HCT116 (cell line): ENCODE measurements at regions not wholly inside any gene's neighbourhood (a gene's known extent, or its start where the extent isn't known, plus 50 kb on each side); places are given as distances from the start of the nearest gene placed in this dataset.

Experiments used
- ATAC-seq: fragments of 200-7000 bp; cut with Tn5 transposase; 2 replicates; pipeline ENCODE4 v1.9.1; 2020; ENCODE audit warnings: mild to moderate bottlenecking, moderate library complexity
- BruUV-seq: library from RNA; stranded (reverse); fragments of 400-500 nt; replicated peaks from 2 replicates; lab custom pipeline; 2021; lab: Mats Ljungman, UMichigan
- CTCF ChIA-PET: fragments of 300-600 bp; sonication (Branson Sonifier 250); formaldehyde crosslinking; loops from one replicate; lab custom pipeline; 2021; ENCODE audit warnings: antibody characterized with exemption; lab: Charles Lee
- POLR2A ChIA-PET: fragments of 300-600, 350-600 bp; sonication (Branson Sonifier 250); formaldehyde crosslinking; loops from one replicate; lab custom pipeline; 2021; ENCODE audit warnings: antibody characterized with exemption; lab: Charles Lee
- RAD21 ChIA-PET, 2 experiments: fragments of 300-600 bp; sonication (Branson Sonifier 250); formaldehyde crosslinking; loops; one replicate each; lab custom pipeline; 2023; ENCODE audit warnings: low total read pairs in 2 of 2; ENCODE audit not compliant: uncharacterized antibody in 2 of 2, unreplicated experiment in 2 of 2, low non-redundant PET in 1 of 2; lab: Charles Lee
- DNase-seq: peaks from one replicate; pipeline ENCODE4 v3.0.0-alpha.2; 2010; ENCODE audit warnings: low read depth, low spot score
- H2AFZ ChIP-seq: fragments of 200-600 bp; shearing (Covaris generic), sonication (generic); 2 replicates; pipeline ENCODE4 v1.6.1; 2017; ENCODE audit warnings: low read depth, mixed run types, mixed read lengths, antibody characterized with exemption, low read length; ENCODE audit not compliant: poor library complexity, severe bottlenecking
- H3K27ac ChIP-seq: 2 replicates; pipeline ENCODE4 v1.5.1; 2012; ENCODE audit warnings: low read depth, low read length
- H3K27me3 ChIP-seq: fragments of 200-600 bp; sonication (generic); 2 replicates; pipeline ENCODE4 v1.6.1; 2016; ENCODE audit warnings: mixed run types, low read length, mixed read lengths; ENCODE audit not compliant: insufficient read depth
- H3K36me3 ChIP-seq, 2 experiments: fragments of 200-500 bp in 1 of 2; fragments of 200-600 bp in 1 of 2; sonication (Bioruptor generic) in 1 of 2; sonication (generic) in 1 of 2; 2 replicates each; pipeline versions ENCODE4 v1.5.1 to v1.6.1; 2014 to 2016; ENCODE audit warnings: low read length in 2 of 2, inconsistent platforms in 1 of 2, mixed read lengths in 1 of 2, mixed run types in 1 of 2; ENCODE audit not compliant: insufficient read depth in 2 of 2, control insufficient read depth in 1 of 2
- H3K4me1 ChIP-seq, 2 experiments: fragments of 200-600 bp in 1 of 2; sonication (generic) in 1 of 2; 2 replicates each; pipeline versions ENCODE4 v1.5.1 to v1.6.1; 2012 to 2017; ENCODE audit warnings: low read length in 2 of 2, inconsistent platforms in 1 of 2, mild to moderate bottlenecking in 1 of 2, mixed read lengths in 1 of 2, mixed run types in 1 of 2, moderate library complexity in 1 of 2; ENCODE audit not compliant: insufficient read depth in 2 of 2, control insufficient read depth in 1 of 2
- H3K4me2 ChIP-seq: fragments of 200-600 bp; sonication (generic); 2 replicates; pipeline ENCODE4 v1.6.1; 2017; ENCODE audit warnings: mixed run types, low read length, mixed read lengths
- H3K4me3 ChIP-seq, 2 experiments: fragments of 200-600 bp in 1 of 2; sonication (generic) in 1 of 2; replicated peaks in 1 of 2; 2 replicates each; pipeline ENCODE4 v1.5.1; 2011 to 2016; ENCODE audit warnings: low read length in 2 of 2, control low read depth in 1 of 2, low read depth in 1 of 2, mild to moderate bottlenecking in 1 of 2, mixed read lengths in 1 of 2, mixed run types in 1 of 2
- H3K79me2 ChIP-seq: fragments of 200-600 bp; sonication (generic); 2 replicates; pipeline ENCODE4 v1.6.1; 2017; ENCODE audit warnings: mild to moderate bottlenecking, mixed run types, low read length, moderate library complexity, mixed read lengths; ENCODE audit not compliant: insufficient read depth
- H3K9ac ChIP-seq: fragments of 200-600 bp; sonication (generic); 2 replicates; pipeline ENCODE4 v1.6.1; 2016; ENCODE audit warnings: low read length, mixed read lengths
- H3K9me2 ChIP-seq: fragments of 200-600 bp; sonication (generic), shearing (Covaris generic); 2 replicates; pipeline ENCODE4 v1.6.1; 2017; ENCODE audit warnings: mixed run types, mild to moderate bottlenecking, moderate library complexity; ENCODE audit not compliant: insufficient read depth
- H3K9me3 ChIP-seq, 2 experiments: fragments of 200-500 bp in 1 of 2; fragments of 200-600 bp in 1 of 2; sonication (Bioruptor generic) in 1 of 2; sonication (generic) in 1 of 2; 2 replicates each; pipeline ENCODE4 v1.6.1; 2014 to 2017; ENCODE audit warnings: low read length in 2 of 2, mixed read lengths in 2 of 2, inconsistent platforms in 1 of 2, low read depth in 1 of 2, mild to moderate bottlenecking in 1 of 2, mixed run types in 1 of 2, moderate library complexity in 1 of 2; ENCODE audit not compliant: control insufficient read depth in 1 of 2, insufficient read depth in 1 of 2
- H4K20me1 ChIP-seq: fragments of 200-600 bp; sonication (generic), shearing (Covaris generic); 2 replicates; pipeline ENCODE4 v1.6.1; 2017; ENCODE audit warnings: mixed run types, mild to moderate bottlenecking, moderate library complexity; ENCODE audit not compliant: insufficient read depth
- CTCF ChIP-seq, 3 experiments: fragments of 200-600 bp in 1 of 3; sonication (generic) in 1 of 3; IDR thresholded peaks in 2 of 3; conservative IDR thresholded peaks in 1 of 3; 2 replicates each; pipeline ENCODE4 v1.5.1; 2012 to 2017; ENCODE audit warnings: low read depth in 2 of 3, low read length in 2 of 3, antibody characterized with exemption in 1 of 3, borderline replicate concordance in 1 of 3, control low read depth in 1 of 3, mild to moderate bottlenecking in 1 of 3, mixed read lengths in 1 of 3, mixed run types in 1 of 3, moderate library complexity in 1 of 3; ENCODE audit not compliant: insufficient read depth in 1 of 3
- EGR1 ChIP-seq: IDR thresholded peaks from 2 replicates; pipeline ENCODE4 v1.6.1; 2012; ENCODE audit warnings: low read depth
- ELF1 ChIP-seq: IDR thresholded peaks from 2 replicates; pipeline ENCODE4 v1.6.1; 2012; ENCODE audit warnings: low read depth, borderline replicate concordance
- MAX ChIP-seq: IDR thresholded peaks from 2 replicates; pipeline ENCODE4 v1.6.1; 2012
- RAD21 ChIP-seq: IDR thresholded peaks from 2 replicates; pipeline ENCODE4 v1.6.1; 2012; ENCODE audit warnings: low read depth, mild to moderate bottlenecking
- REST ChIP-seq: IDR thresholded peaks from 2 replicates; pipeline ENCODE4 v1.6.1; 2012; ENCODE audit warnings: low read depth
- SP1 ChIP-seq: IDR thresholded peaks from 2 replicates; pipeline ENCODE4 v1.6.1; 2012; ENCODE audit warnings: low read depth
- SRF ChIP-seq: IDR thresholded peaks from 2 replicates; pipeline ENCODE4 v1.6.1; 2012; ENCODE audit warnings: low read depth
- TCF7L2 ChIP-seq: IDR thresholded peaks from 2 replicates; pipeline ENCODE4 v1.7.0; 2011; ENCODE audit warnings: borderline replicate concordance, inconsistent platforms; ENCODE audit not compliant: insufficient read depth, insufficient read length; ENCODE audit errors: extremely low read depth
- YY1 ChIP-seq: IDR thresholded peaks from 2 replicates; pipeline ENCODE4 v1.6.1; 2011; ENCODE audit warnings: low read length, low read depth, moderate library complexity, mild to moderate bottlenecking; ENCODE audit not compliant: insufficient replicate concordance; ENCODE audit errors: extremely low read depth
- intact Hi-C: fragments of 100-400 bp; cut with micrococcal nuclease; formaldehyde crosslinking; loops from 2 replicates; pipeline ENCODE4 v1.10.0; 2022

GRCh38 chr16:20137909-20138308 is 64.2 kb upstream of the GPR139 start:
- intact Hi-C loops = no loop called here
- DNase-seq (no peak), ATAC-seq (no peak)
- Histone ChIP-seq H3K9me2 (no peaks in the 10 kb centered on the region), H3K79me2 (no peaks in the 10 kb centered on the region), H2AFZ (no peak overlapping the region), H4K20me1 (no peaks in the 10 kb centered on the region), H3K27me3 (peaks cover 33% of the 10 kb centered on the region), H3K36me3 (no peaks in the 10 kb centered on the region), H3K9me3 (no peaks in the 10 kb centered on the region), H3K27ac (no peak overlapping the region), H3K4me3 (no peak overlapping the region)
- BruUV-seq = no TSS peak
- TF ChIP-seq ELF1 (no peak), REST (no peak), YY1 (no peak), SP1 (no peak), CTCF (IDR thresholded peaks at IDR 0.05 in 2 of 3, conservative IDR thresholded peaks at IDR 0.05 in 1 of 3; ENCODE audit: borderline replicate concordance in 1 of 3, insufficient read depth in 1 of 3, low read depth in 2 of 3, low read length in 2 of 3) (no peak), RAD21 (no peak), EGR1 (no peak), SRF (no peak), TCF7L2 (no peak), MAX (no peak)
- TF ChIP-seq, all 23 proteins: peak for 0
- Histone ChIP-seq H3K9ac (no peak overlapping the region), H3K4me2 (no peak overlapping the region), H3K4me1 (no peaks in the 10 kb centered on the region)
- ChIA-PET POLR2A (no interaction called here), CTCF (no interaction called here), RAD21 (no interaction called here)
